Left renal pelvis (tissue), 4 donors: ENCODE measurements at regions not wholly inside any gene's neighbourhood (a gene's known extent, or its start where the extent isn't known, plus 50 kb on each side); places are given as distances from the start of the nearest gene placed in this dataset.

Experiments
- DNase-seq, 4 donors: peaks; one replicate each; pipeline ENCODE4 v3.0.0-alpha.2; 2013; ENCODE audit warnings: low read depth in 4 of 4, low spot score in 3 of 4

- DNase-seq: no peak
Measured at GRCh38 chr3:163891771-163892170, 1186.5 kb downstream of the SI start.

GRCh38 chr3:163890661-163891060, 1187.6 kb downstream of the SI start:
- no peak for DNase-seq

GRCh38 chr3:163879172-163879571, 1199.1 kb downstream of the SI start:
- DNase-seq: no peak

GRCh38 chr3:163878396-163878795, 1199.9 kb downstream of the SI start:
- no peak for DNase-seq

- no peak for DNase-seq
Measured at GRCh38 chr3:163877805-163878204, 1200.5 kb downstream of the SI start.

GRCh38 chr3:163863146-163863545, 1215.2 kb downstream of the SI start:
- no peak for DNase-seq

- no peak for DNase-seq
Measured at GRCh38 chr3:163852233-163852632, 1226.1 kb downstream of the SI start.

GRCh38 chr3:163838769-163839168, 1239.5 kb downstream of the SI start:
- no peak for DNase-seq

GRCh38 chr3:163832547-163832946, 1245.7 kb downstream of the SI start:
- DNase-seq: no peak

GRCh38 chr3:163821841-163822240, 1256.5 kb downstream of the SI start:
- DNase-seq: no peak

GRCh38 chr3:163817015-163817414, 1261.3 kb downstream of the SI start:
- no peak for DNase-seq

- DNase-seq: no peak
Measured at GRCh38 chr3:163813935-163814334, 1264.4 kb downstream of the SI start.

GRCh38 chr3:163812006-163812405, 1266.3 kb downstream of the SI start:
- DNase-seq: no peak

GRCh38 chr3:163809540-163809993, 1268.7 kb downstream of the SI start:
- DNase-seq: no peak

- DNase-seq: no peak
Measured at GRCh38 chr3:163786416-163786815, 1291.9 kb downstream of the SI start.

- no peak for DNase-seq
Measured at GRCh38 chr3:163785693-163786092, 1292.6 kb downstream of the SI start.

GRCh38 chr3:163779396-163780344, 1298.6 kb downstream of the SI start:
- no peak for DNase-seq

- no peak for DNase-seq
Measured at GRCh38 chr3:163776743-163777142, 1301.6 kb downstream of the SI start.

GRCh38 chr3:163773136-163773535, 1305.2 kb downstream of the SI start:
- no peak for DNase-seq

GRCh38 chr3:163768048-163768447, 1310.2 kb downstream of the SI start:
- DNase-seq: no peak

GRCh38 chr3:163766112-163766511, 1312.2 kb downstream of the SI start:
- no peak for DNase-seq

GRCh38 chr3:163753033-163753432, 1325.3 kb downstream of the SI start:
- no peak for DNase-seq
